HepG2 (cell line): ENCODE measurements at regions not wholly inside any gene's neighbourhood (a gene's known extent, or its start where the extent isn't known, plus 50 kb on each side); places are given as distances from the start of the nearest gene placed in this dataset.

Experiments used
- ATAC-seq: fragments of 200-7000 bp; cut with Tn5 transposase; 3 replicates; pipeline ENCODE4 v1.9.1; 2020; ENCODE audit warnings: mild to moderate bottlenecking, moderate library complexity
- BruUV-seq: library from RNA; stranded (reverse); fragments of 400-500 nt; replicated peaks from 2 replicates; lab custom pipeline; 2021; lab: Mats Ljungman, UMichigan
- CTCF ChIA-PET: fragments of 300-600 bp; formaldehyde crosslinking; extraction: SDS; loops from one replicate; lab custom pipeline; 2021; ENCODE audit warnings: low total read pairs, inconsistent platforms, low intra/inter-chr PET ratio; lab: Yijun Ruan, JAX
- POLR2A ChIA-PET: fragments of 350-600 bp; sonication (Branson Sonifier 250); formaldehyde crosslinking; loops from one replicate; lab custom pipeline; 2020; ENCODE audit warnings: antibody characterized with exemption, inconsistent platforms; lab: Yijun Ruan, JAX
- DNase-seq: peaks from one replicate; pipeline ENCODE4 v3.0.0-alpha.2; 2015; ENCODE audit warnings: low spot score
- FAIRE-seq: peaks from 3 replicates; lab custom pipeline; 2011; peaks lifted over from hg19 to GRCh38; lab: Jason Lieb, UNC
- H2AFZ ChIP-seq: one replicate; pipeline ENCODE4 v1.6.1; 2011; ENCODE audit warnings: low read length, inconsistent platforms
- H3K27ac ChIP-seq: fragments of 300-600 bp; 3 replicates; pipeline ENCODE4 v1.8.0; 2011; ENCODE audit warnings: mixed run types, mild to moderate bottlenecking, mixed read lengths, low read length, inconsistent platforms; ENCODE audit not compliant: insufficient read depth; ENCODE audit errors: extremely low read length
- H3K27me3 ChIP-seq, 2 experiments: fragments of 200-600 bp in 1 of 2; 2 replicates in 1 of 2; 3 replicates in 1 of 2; pipeline versions ENCODE4 v1.6.0 to v1.8.0; 2011; ENCODE audit warnings: low read length in 2 of 2, mild to moderate bottlenecking in 2 of 2, moderate library complexity in 2 of 2, inconsistent platforms in 1 of 2; ENCODE audit not compliant: insufficient read depth in 2 of 2, control insufficient read depth in 1 of 2
- H3K36me3 ChIP-seq, 2 experiments: fragments of 200-600 bp in 1 of 2; replicated peaks in 1 of 2; 2 replicates in 1 of 2; 3 replicates in 1 of 2; pipeline versions ENCODE4 v1.5.1 to v1.8.0; 2011; ENCODE audit warnings: low read length in 2 of 2, inconsistent platforms in 1 of 2; ENCODE audit not compliant: insufficient read depth in 2 of 2, control insufficient read depth in 1 of 2
- H3K4me1 ChIP-seq: 2 replicates; pipeline ENCODE4 v1.5.1; 2012; ENCODE audit warnings: low read length, inconsistent platforms; ENCODE audit not compliant: insufficient read depth
- H3K4me2 ChIP-seq: 2 replicates; pipeline ENCODE4 v1.6.0; 2011; ENCODE audit warnings: low read depth, low read length, inconsistent platforms
- H3K4me3 ChIP-seq, 3 experiments: fragments of 200-600 bp in 1 of 3; sonication (generic), shearing (Covaris generic) in 1 of 3; replicated peaks in 1 of 3; 2 replicates each; pipeline ENCODE4 v1.5.1; 2011 to 2016; ENCODE audit warnings: low read length in 3 of 3, inconsistent platforms in 2 of 3, low read depth in 2 of 3, mild to moderate bottlenecking in 2 of 3, control low read depth in 1 of 3, mixed read lengths in 1 of 3; ENCODE audit not compliant: insufficient read depth in 1 of 3
- H3K79me2 ChIP-seq: one replicate; pipeline ENCODE4 v1.6.1; 2011; ENCODE audit warnings: low read length, inconsistent platforms; ENCODE audit not compliant: insufficient read depth
- H3K9ac ChIP-seq: 2 replicates; pipeline ENCODE4 v1.6.0; 2011; ENCODE audit warnings: mild to moderate bottlenecking, low read depth, low read length, inconsistent platforms; ENCODE audit not compliant: insufficient read depth
- H3K9me3 ChIP-seq: 2 replicates; pipeline ENCODE4 v1.5.1; 2012; ENCODE audit warnings: mild to moderate bottlenecking, low read length
- H4K20me1 ChIP-seq: 2 replicates; pipeline ENCODE4 v1.6.0; 2011; ENCODE audit warnings: inconsistent platforms, mild to moderate bottlenecking, low read length, moderate library complexity; ENCODE audit not compliant: insufficient read depth
- CREB1 ChIP-seq, 2 experiments: fragments of 450-650 bp in 1 of 2; IDR thresholded peaks; 2 replicates each; pipeline ENCODE4 v1.6.1; 2016 to 2017; ENCODE audit warnings: control low read depth in 1 of 2, mild to moderate bottlenecking in 1 of 2, missing compliant biosample characterization in 1 of 2, missing genetic modification characterization in 1 of 2
- ETV5 ChIP-seq: IDR thresholded peaks from 2 replicates; pipeline ENCODE4 v1.6.1; 2018; ENCODE audit warnings: missing biosample characterization, missing genetic modification reagents, inconsistent platforms, borderline replicate concordance
- FOXC1 ChIP-seq: sonication (generic); formaldehyde crosslinking; IDR thresholded peaks from 2 replicates; pipeline ENCODE4 v1.8.0; 2022; ENCODE audit warnings: mild to moderate bottlenecking, missing genetic modification reagents, borderline replicate concordance
- FOXO1 ChIP-seq: sonication (generic); formaldehyde crosslinking; IDR thresholded peaks from 2 replicates; pipeline ENCODE4 v1.4.0; 2020; ENCODE audit warnings: missing genetic modification reagents
- GATAD2A ChIP-seq: IDR thresholded peaks from 2 replicates; pipeline ENCODE4 v1.6.1; 2016
- HNRNPK ChIP-seq: fragments of 200-400 bp; formaldehyde crosslinking; IDR thresholded peaks from 2 replicates; pipeline ENCODE4 v1.6.1; 2018; ENCODE audit warnings: low read length, low read depth, moderate library complexity, mild to moderate bottlenecking; ENCODE audit not compliant: poor library complexity, severe bottlenecking
- NFIC ChIP-seq: IDR thresholded peaks from 2 replicates; pipeline ENCODE4 v1.6.1; 2012; ENCODE audit warnings: mild to moderate bottlenecking, low read length, inconsistent platforms
- RFXAP ChIP-seq: sonication (generic); formaldehyde crosslinking; IDR thresholded peaks from 2 replicates; pipeline ENCODE4 v1.4.0; 2020; ENCODE audit warnings: missing genetic modification reagents, borderline replicate concordance
- SRSF9 ChIP-seq: fragments of 200-400 bp; formaldehyde crosslinking; IDR thresholded peaks from 2 replicates; pipeline ENCODE4 v1.6.1; 2018; ENCODE audit warnings: borderline replicate concordance, mild to moderate bottlenecking, low read depth, low read length; ENCODE audit not compliant: insufficient read depth, poor library complexity, severe bottlenecking
- TBL1XR1 ChIP-seq: fragments of 150-350 bp; IDR thresholded peaks from 2 replicates; pipeline ENCODE4 v1.6.1; 2014; ENCODE audit warnings: borderline replicate concordance, low read length; ENCODE audit not compliant: partially characterized antibody
- THYN1 ChIP-seq: sonication (generic); formaldehyde crosslinking; IDR thresholded peaks from 2 replicates; pipeline ENCODE4 v1.8.1; 2023; ENCODE audit warnings: low read depth, mild to moderate bottlenecking, moderate library complexity, missing genetic modification reagents, borderline replicate concordance
- U2AF2 ChIP-seq: fragments of 200-400 bp; formaldehyde crosslinking; IDR thresholded peaks from 2 replicates; pipeline ENCODE4 v1.6.1; 2017; ENCODE audit warnings: low read depth, mild to moderate bottlenecking, low read length
- ZNF34 ChIP-seq: sonication (generic); formaldehyde crosslinking; IDR thresholded peaks from 2 replicates; pipeline ENCODE4 v1.4.0; 2020; ENCODE audit warnings: mild to moderate bottlenecking, missing genetic modification reagents, borderline replicate concordance
- ZNF720 ChIP-seq: sonication (generic); formaldehyde crosslinking; IDR thresholded peaks from 2 replicates; pipeline ENCODE4 v1.4.0; 2020; ENCODE audit warnings: missing genetic modification reagents
- ZNF790 ChIP-seq: sonication (generic); formaldehyde crosslinking; IDR thresholded peaks from 2 replicates; pipeline ENCODE4 v1.8.0; 2022; ENCODE audit warnings: missing genetic modification reagents, mild to moderate bottlenecking, borderline replicate concordance
- ZNF839 ChIP-seq: sonication (generic); formaldehyde crosslinking; IDR thresholded peaks from 2 replicates; pipeline ENCODE4 v1.4.0; 2020; ENCODE audit warnings: missing genetic modification reagents, mild to moderate bottlenecking, borderline replicate concordance
- WGBS: methylation state at CpG from one replicate; pipeline ENCODE4 v1.1.6; 2017; ENCODE audit warnings: low lambda C conversion rate; 5-methylcytosine and 5-hydroxymethylcytosine counted together
- in situ Hi-C: cut with HindIII; loops from 2 replicates; pipeline ENCODE4 v1.10.0; 2017; ENCODE audit warnings: low pct_unique_long_range_greater_than_20kb; ENCODE audit not compliant: extremely low pct_ligation_motif_present
- intact Hi-C: fragments of 100-400 bp; cut with micrococcal nuclease; formaldehyde crosslinking; loops from one replicate; pipeline ENCODE4 v1.10.0; 2022; ENCODE audit not compliant: unreplicated experiment
- TF ChIP-seq, protein P1 (sequence below): sonication (generic); formaldehyde crosslinking; IDR thresholded peaks from 2 replicates; pipeline ENCODE4 v1.5.0; 2020; ENCODE audit warnings: mild to moderate bottlenecking, missing genetic modification reagents
- TF ChIP-seq, protein P2 (sequence below): sonication (generic); formaldehyde crosslinking; IDR thresholded peaks from 2 replicates; pipeline ENCODE4 v1.4.0; 2020; ENCODE audit warnings: missing genetic modification reagents
- TF ChIP-seq, protein P3 (sequence below): sonication (generic); formaldehyde crosslinking; IDR thresholded peaks from 2 replicates; pipeline ENCODE4 v1.8.1; 2023; ENCODE audit warnings: mild to moderate bottlenecking, missing genetic modification reagents, borderline replicate concordance

DNA sequence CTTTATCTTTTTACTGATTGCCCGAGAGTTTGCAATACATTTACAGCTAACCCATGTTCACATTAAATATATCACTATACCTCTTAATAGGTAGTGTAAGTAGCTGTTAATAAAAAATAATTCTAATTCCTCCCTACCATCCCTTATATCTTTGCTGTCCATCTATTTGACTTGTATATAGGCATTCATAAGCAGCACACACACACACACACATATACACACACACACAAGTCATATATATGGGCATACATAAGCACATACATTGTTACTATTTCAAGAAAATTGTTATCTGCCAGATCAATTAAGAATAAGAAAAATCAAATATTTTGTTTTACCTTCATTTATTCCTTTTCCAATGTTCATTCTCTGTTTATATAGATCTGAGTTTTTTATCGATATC is 176.4 kb downstream of the PPP1R3A start:
- ChIA-PET POLR2A (no interaction called here), CTCF (no interaction called here)
- Histone ChIP-seq H3K27me3 (no peaks in the 10 kb centered on the region), H3K9me3 (no peaks in the 10 kb centered on the region), H3K79me2 (no peaks in the 10 kb centered on the region), H3K36me3 (no peaks in the 10 kb centered on the region), H3K4me2 (no peak overlapping the region), H4K20me1 (no peaks in the 10 kb centered on the region), H3K4me3 (no peak overlapping the region), H3K9ac (no peak overlapping the region), H2AFZ (no peak overlapping the region), H3K4me1 (no peaks in the 10 kb centered on the region), H3K27ac (no peak overlapping the region)
- no TSS peak for BruUV-seq
- no peak for ATAC-seq
- in situ Hi-C loops: no loop called here
- DNase-seq: no peak
- intact Hi-C loops: no loop called here
- no peak for FAIRE-seq
- 12% methylated on average over 2 of the region's 2 CpGs for WGBS
- TF ChIP-seq, protein P1, sequence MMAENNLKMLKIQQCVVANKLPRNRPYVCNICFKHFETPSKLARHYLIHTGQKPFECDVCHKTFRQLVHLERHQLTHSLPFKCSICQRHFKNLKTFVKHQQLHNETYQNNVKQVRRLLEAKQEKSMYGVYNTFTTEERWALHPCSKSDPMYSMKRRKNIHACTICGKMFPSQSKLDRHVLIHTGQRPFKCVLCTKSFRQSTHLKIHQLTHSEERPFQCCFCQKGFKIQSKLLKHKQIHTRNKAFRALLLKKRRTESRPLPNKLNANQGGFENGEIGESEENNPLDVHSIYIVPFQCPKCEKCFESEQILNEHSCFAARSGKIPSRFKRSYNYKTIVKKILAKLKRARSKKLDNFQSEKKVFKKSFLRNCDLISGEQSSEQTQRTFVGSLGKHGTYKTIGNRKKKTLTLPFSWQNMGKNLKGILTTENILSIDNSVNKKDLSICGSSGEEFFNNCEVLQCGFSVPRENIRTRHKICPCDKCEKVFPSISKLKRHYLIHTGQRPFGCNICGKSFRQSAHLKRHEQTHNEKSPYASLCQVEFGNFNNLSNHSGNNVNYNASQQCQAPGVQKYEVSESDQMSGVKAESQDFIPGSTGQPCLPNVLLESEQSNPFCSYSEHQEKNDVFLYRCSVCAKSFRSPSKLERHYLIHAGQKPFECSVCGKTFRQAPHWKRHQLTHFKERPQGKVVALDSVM (CRISPR knock-in tag): no peak
- TF ChIP-seq ZNF34: no peak
- TF ChIP-seq RFXAP: no peak
- no peak for TF ChIP-seq ETV5 (CRISPR knock-in tag)
- TF ChIP-seq NFIC: no peak
- no peak for TF ChIP-seq ZNF790 (CRISPR knock-in tag)
- no peak for TF ChIP-seq SRSF9
- TF ChIP-seq HNRNPK: no peak
- no peak for TF ChIP-seq CREB1 (IDR thresholded peaks at IDR 0.05)
- no peak for TF ChIP-seq CREB1 (CRISPR knock-in tag; IDR thresholded peaks at IDR 0.05)
- no peak for TF ChIP-seq U2AF2
- no peak for TF ChIP-seq ZNF720 (CRISPR knock-in tag)
- no peak for TF ChIP-seq FOXC1 (CRISPR knock-in tag)
- TF ChIP-seq, protein P2, sequence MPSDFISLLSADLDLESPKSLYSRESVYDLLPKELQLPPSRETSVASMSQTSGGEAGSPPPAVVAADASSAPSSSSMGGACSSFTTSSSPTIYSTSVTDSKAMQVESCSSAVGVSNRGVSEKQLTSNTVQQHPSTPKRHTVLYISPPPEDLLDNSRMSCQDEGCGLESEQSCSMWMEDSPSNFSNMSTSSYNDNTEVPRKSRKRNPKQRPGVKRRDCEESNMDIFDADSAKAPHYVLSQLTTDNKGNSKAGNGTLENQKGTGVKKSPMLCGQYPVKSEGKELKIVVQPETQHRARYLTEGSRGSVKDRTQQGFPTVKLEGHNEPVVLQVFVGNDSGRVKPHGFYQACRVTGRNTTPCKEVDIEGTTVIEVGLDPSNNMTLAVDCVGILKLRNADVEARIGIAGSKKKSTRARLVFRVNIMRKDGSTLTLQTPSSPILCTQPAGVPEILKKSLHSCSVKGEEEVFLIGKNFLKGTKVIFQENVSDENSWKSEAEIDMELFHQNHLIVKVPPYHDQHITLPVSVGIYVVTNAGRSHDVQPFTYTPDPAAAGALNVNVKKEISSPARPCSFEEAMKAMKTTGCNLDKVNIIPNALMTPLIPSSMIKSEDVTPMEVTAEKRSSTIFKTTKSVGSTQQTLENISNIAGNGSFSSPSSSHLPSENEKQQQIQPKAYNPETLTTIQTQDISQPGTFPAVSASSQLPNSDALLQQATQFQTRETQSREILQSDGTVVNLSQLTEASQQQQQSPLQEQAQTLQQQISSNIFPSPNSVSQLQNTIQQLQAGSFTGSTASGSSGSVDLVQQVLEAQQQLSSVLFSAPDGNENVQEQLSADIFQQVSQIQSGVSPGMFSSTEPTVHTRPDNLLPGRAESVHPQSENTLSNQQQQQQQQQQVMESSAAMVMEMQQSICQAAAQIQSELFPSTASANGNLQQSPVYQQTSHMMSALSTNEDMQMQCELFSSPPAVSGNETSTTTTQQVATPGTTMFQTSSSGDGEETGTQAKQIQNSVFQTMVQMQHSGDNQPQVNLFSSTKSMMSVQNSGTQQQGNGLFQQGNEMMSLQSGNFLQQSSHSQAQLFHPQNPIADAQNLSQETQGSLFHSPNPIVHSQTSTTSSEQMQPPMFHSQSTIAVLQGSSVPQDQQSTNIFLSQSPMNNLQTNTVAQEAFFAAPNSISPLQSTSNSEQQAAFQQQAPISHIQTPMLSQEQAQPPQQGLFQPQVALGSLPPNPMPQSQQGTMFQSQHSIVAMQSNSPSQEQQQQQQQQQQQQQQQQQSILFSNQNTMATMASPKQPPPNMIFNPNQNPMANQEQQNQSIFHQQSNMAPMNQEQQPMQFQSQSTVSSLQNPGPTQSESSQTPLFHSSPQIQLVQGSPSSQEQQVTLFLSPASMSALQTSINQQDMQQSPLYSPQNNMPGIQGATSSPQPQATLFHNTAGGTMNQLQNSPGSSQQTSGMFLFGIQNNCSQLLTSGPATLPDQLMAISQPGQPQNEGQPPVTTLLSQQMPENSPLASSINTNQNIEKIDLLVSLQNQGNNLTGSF (CRISPR knock-in tag): no peak
- TF ChIP-seq, protein P3, sequence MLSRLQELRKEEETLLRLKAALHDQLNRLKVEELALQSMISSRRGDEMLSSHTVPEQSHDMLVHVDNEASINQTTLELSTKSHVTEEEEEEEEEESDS: no peak
- TF ChIP-seq GATAD2A (CRISPR knock-in tag): no peak
- no peak for TF ChIP-seq THYN1 (CRISPR knock-in tag)
- no peak for TF ChIP-seq TBL1XR1
- no peak for TF ChIP-seq FOXO1 (CRISPR knock-in tag)
- TF ChIP-seq ZNF839 (CRISPR knock-in tag): no peak
